GM12874 (cell line): ENCODE measurements at regions not wholly inside any gene's neighbourhood (a gene's known extent, or its start where the extent isn't known, plus 50 kb on each side); places are given as distances from the start of the nearest gene placed in this dataset.
A peak's percentile ranks its signal among the peaks of the same experiment; 100 is the strongest.

Experiments
- CTCF ChIP-seq: IDR thresholded peaks from 2 replicates; pipeline ENCODE4 v1.5.1; 2011; ENCODE audit warnings: low read depth, mild to moderate bottlenecking, control low read depth, low read length, moderate library complexity; ENCODE audit not compliant: insufficient read depth

- TF ChIP-seq CTCF: no peak
Observed at GRCh38 chr16:17548825-17549224, 78.1 kb upstream of the XYLT1 start.

DNA sequence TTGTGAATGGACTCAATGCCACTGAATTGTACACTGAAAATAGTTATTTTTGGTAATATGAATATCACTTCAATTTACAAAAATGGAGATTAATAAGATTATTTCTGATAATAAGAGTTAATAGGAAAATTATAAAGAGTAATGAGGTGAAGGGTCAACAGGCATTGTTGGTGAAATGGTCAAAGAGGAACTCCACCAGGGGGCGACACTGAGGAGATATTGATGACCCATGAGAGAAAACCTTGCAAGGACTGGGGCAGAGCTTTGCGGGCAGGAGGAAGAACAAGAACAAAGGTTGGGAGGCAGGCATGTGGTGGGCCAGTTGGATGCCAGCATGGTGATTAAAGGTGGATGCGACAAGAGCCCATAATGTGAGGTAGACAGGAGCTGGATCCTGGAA, 74.0 kb upstream of the XYLT1 start:
- TF ChIP-seq CTCF: 0 out of 2 replicates have a peak, but pooled peaks have one; percentile 10

- no peak for TF ChIP-seq CTCF
Observed at GRCh38 chr16:17544304-17544703, 73.5 kb upstream of the XYLT1 start.

GRCh38 chr16:17543073-17543472, 72.3 kb upstream of the XYLT1 start:
- TF ChIP-seq CTCF: no peak

DNA sequence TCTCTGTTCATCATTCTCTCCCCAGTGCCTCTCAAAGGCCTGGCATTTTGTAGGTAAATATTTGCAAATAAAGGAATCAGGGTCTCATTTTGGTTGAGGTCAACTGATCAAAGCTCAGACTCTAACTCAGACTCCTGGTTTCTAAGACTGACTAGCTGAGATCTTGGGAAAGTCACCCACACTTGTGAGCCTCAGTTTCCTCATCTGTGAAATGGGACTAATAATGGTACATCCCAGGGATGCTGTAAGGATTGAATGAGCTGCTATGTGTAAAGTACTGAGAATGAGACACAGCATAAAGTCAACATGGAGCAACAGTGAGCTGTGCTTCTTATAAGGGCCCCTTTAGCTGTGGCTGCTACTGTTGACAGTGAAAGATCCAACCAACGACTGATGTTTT, 70.6 kb upstream of the XYLT1 start:
- TF ChIP-seq CTCF: no peak

DNA sequence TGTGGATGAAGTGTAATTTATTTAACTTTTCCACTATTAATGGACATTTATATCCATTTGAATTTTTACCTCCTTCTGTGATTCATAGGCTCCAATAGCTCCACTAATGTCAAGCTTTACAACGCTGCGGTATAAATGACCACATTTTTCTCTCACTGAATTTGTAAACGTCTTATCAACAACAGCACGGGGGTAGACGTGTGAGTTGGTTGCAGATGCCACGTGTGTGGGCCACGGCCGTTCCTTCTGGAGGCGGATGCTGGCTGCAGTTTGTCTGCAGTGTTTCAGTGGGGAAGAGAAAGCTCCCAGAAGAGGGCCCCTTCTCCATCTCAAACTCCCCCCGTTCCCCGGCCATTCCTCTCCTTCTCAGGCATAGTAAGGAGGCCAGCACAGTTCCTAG, 68.2 kb upstream of the XYLT1 start:
- TF ChIP-seq CTCF: no peak

DNA sequence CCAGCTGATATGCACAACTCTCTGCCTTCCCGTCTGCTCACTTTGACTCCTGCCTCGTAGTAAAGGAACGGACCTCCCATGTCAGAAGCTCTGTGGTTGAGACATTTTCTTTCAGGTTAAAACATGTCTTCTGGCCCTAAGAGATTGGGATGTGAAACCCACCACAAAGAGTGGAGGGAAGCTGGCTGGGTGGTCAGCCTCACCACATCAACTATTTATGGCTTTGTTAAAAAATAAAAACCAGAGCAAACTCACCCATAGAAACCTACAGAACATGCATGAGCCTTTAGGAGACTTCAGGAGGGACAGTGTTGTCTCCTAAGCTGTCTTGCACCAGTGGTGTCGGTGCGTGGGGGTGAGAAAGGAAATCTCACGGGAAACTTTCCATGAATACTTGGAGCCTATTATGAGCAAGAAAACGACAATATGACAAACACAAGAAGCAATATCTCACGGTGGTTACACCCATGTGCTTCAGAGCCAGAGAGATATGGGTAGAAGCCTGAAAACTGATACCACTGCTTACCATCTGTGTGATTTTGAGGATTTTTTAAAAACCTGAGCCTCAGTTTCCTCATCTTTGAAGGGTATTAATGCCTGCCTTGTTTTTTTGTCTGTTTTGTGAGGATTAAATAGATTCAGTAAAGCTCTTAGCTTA, 61.7 kb upstream of the XYLT1 start:
- no peak for TF ChIP-seq CTCF
